K562 (cell line): ENCODE measurements at regions not wholly inside any gene's neighbourhood (a gene's known extent, or its start where the extent isn't known, plus 50 kb on each side); places are given as distances from the start of the nearest gene placed in this dataset.

Source experiments
- ATF3 ChIP-seq, 2 experiments: fragments of 450-650 bp in 1 of 2; sonication (generic) in 1 of 2; formaldehyde crosslinking in 1 of 2; IDR thresholded peaks in 1 of 2; conservative IDR thresholded peaks in 1 of 2; 2 replicates each; pipeline versions ENCODE4 v1.6.1 to v1.8.1; 2016 to 2023; ENCODE audit warnings: mild to moderate bottlenecking in 2 of 2, moderate library complexity in 2 of 2, inconsistent platforms in 1 of 2, missing genetic modification reagents in 1 of 2
- BHLHE40 ChIP-seq: IDR thresholded peaks from 2 replicates; pipeline ENCODE4 v1.6.1; 2011; ENCODE audit warnings: low read length, improper control_type of control experiment
- ESRRA ChIP-seq: fragments of 450-650 bp; IDR thresholded peaks from 2 replicates; pipeline ENCODE4 v1.6.1; 2014; ENCODE audit warnings: low read depth, mild to moderate bottlenecking, moderate library complexity, borderline replicate concordance
- FOXJ3 ChIP-seq: sonication (generic); formaldehyde crosslinking; IDR thresholded peaks from 2 replicates; pipeline ENCODE4 v1.4.0; 2020; ENCODE audit warnings: mild to moderate bottlenecking, missing genetic modification reagents
- GATA2 ChIP-seq: sonication (generic); formaldehyde crosslinking; IDR thresholded peaks from 2 replicates; pipeline ENCODE4 v1.4.0; 2020; ENCODE audit warnings: mild to moderate bottlenecking, missing genetic modification reagents
- HDAC1 ChIP-seq, 2 experiments: fragments of 450-650 bp; IDR thresholded peaks; 2 replicates each; pipeline ENCODE4 v1.6.1; 2016 to 2017; ENCODE audit warnings: inconsistent platforms in 1 of 2, mild to moderate bottlenecking in 1 of 2, moderate library complexity in 1 of 2
- HDAC8 ChIP-seq: fragments of 450-650 bp; IDR thresholded peaks from 2 replicates; pipeline ENCODE4 v1.6.1; 2016; ENCODE audit warnings: mild to moderate bottlenecking, missing genetic modification characterization, moderate library complexity, missing compliant biosample characterization
- HMBOX1 ChIP-seq: sonication (generic); IDR thresholded peaks from 2 replicates; pipeline ENCODE4 v1.6.1; 2016
- KLF10 ChIP-seq: fragments of 250-450 bp; sonication (Bioruptor Pico); IDR thresholded peaks from 2 replicates; pipeline ENCODE4 v1.6.1; 2021; ENCODE audit warnings: matching md5 sums
- NKRF ChIP-seq: fragments of 450-650 bp; IDR thresholded peaks from 2 replicates; pipeline ENCODE4 v1.6.1; 2016; ENCODE audit warnings: borderline replicate concordance
- SRSF1 ChIP-seq: fragments of 200-400 bp; formaldehyde crosslinking; IDR thresholded peaks from 2 replicates; pipeline ENCODE4 v1.6.1; 2017; ENCODE audit warnings: mild to moderate bottlenecking, low read depth, low read length, moderate library complexity
- ZKSCAN3 ChIP-seq: fragments of 250-450 bp; sonication (Bioruptor Pico); IDR thresholded peaks from 2 replicates; pipeline ENCODE4 v1.4.0; 2020
- ZNF584 ChIP-seq: fragments of 200-800 bp; sonication (Bioruptor generic); IDR thresholded peaks from 2 replicates; pipeline ENCODE4 v1.6.1; 2016; ENCODE audit warnings: low read depth, mild to moderate bottlenecking, missing genetic modification characterization, missing compliant biosample characterization
- ZNF609 ChIP-seq: sonication (generic); formaldehyde crosslinking; IDR thresholded peaks from 2 replicates; pipeline ENCODE4 v1.8.1; 2023; ENCODE audit warnings: missing genetic modification reagents, mild to moderate bottlenecking, borderline replicate concordance

GRCh38 chr7:106501605-106502580 lies 159.1 kb downstream of the CCDC71L start (continued):
- TF ChIP-seq NKRF, result no peak
- no peak for TF ChIP-seq KLF10 (CRISPR knock-in tag)
- peak; percentile 87 for TF ChIP-seq GATA2
- TF ChIP-seq HDAC8 (tag), result peak; percentile 76
- TF ChIP-seq ZNF609, result no peak
- TF ChIP-seq HDAC1 (IDR thresholded peaks at IDR 0.05), result peak in 1 of 2 experiments; percentile 49; a peak in 1 of 4 replicates
- TF ChIP-seq ATF3 (IDR thresholded peaks at IDR 0.05), result no peak; the same call in 1 of the 2 replicates
- 0 out of 2 replicates have a peak, but pooled peaks have one; percentile 31 for TF ChIP-seq ATF3 (CRISPR knock-in tag; conservative IDR thresholded peaks at IDR 0.05)
- no peak for TF ChIP-seq HMBOX1
- TF ChIP-seq ESRRA, result 0 out of 2 replicates have a peak, but pooled peaks have one; percentile 19
- TF ChIP-seq BHLHE40, result 0 out of 2 replicates have a peak, but pooled peaks have one; percentile 29
- TF ChIP-seq ZNF584 (CRISPR knock-in tag), result peak; percentile 92
- no peak for TF ChIP-seq SRSF1
- no peak for TF ChIP-seq FOXJ3 (CRISPR knock-in tag)
- no peak for TF ChIP-seq ZKSCAN3 (CRISPR knock-in tag)
